GM19035 (cell line): ENCODE measurements at regions not wholly inside any gene's neighbourhood (a gene's known extent, or its start where the extent isn't known, plus 50 kb on each side); places are given as distances from the start of the nearest gene placed in this dataset.
"Not testable (repeated sequence)": the region's sequence is repeated elsewhere in the genome, so short reads cannot be mapped to it uniquely, and the experiment has no call there.

Source experiments
- ATAC-seq: cut with Tn5 transposase; IDR thresholded peaks from one replicate; pipeline ENCODE4 v1.9.1; 2021; ENCODE audit not compliant: unreplicated experiment

- ATAC-seq, result no peak
These were observed 196.2 kb downstream of the C9orf152 start for GRCh38 chr9:110011628-110012320.

GRCh38 chr9:110013064-110013463 lies 194.9 kb downstream of the C9orf152 start:
- ATAC-seq, result no peak

GRCh38 chr9:110015759-110016158 lies 192.2 kb downstream of the C9orf152 start:
- ATAC-seq, result no peak

GRCh38 chr9:110016340-110016739 lies 191.6 kb downstream of the C9orf152 start:
- ATAC-seq, result no peak

- ATAC-seq, result not testable (repeated sequence)
These were observed 187.7 kb downstream of the C9orf152 start for GRCh38 chr9:110020216-110020615.

- peak; percentile 97 for ATAC-seq
These were observed 186.1 kb downstream of the C9orf152 start for GRCh38 chr9:110021891-110022290.

- not testable (repeated sequence) for ATAC-seq
These were observed 184.7 kb downstream of the C9orf152 start for GRCh38 chr9:110023221-110023620.

- no peak for ATAC-seq
These were observed 182.3 kb downstream of the C9orf152 start for GRCh38 chr9:110025551-110026170.

- ATAC-seq, result no peak
These were observed 180.3 kb downstream of the C9orf152 start for GRCh38 chr9:110027671-110028081.

- ATAC-seq, result no peak
These were observed 179.7 kb downstream of the C9orf152 start for GRCh38 chr9:110028271-110028670.

- ATAC-seq, result no peak
These were observed 179.3 kb downstream of the C9orf152 start for GRCh38 chr9:110028676-110029075.

GRCh38 chr9:110029429-110029955 lies 178.5 kb downstream of the C9orf152 start:
- ATAC-seq, result no peak

GRCh38 chr9:110029956-110030480 lies 177.9 kb downstream of the C9orf152 start:
- no peak for ATAC-seq

GRCh38 chr9:110030632-110031031 lies 177.3 kb downstream of the C9orf152 start:
- no peak for ATAC-seq

- ATAC-seq, result no peak
These were observed 176.3 kb downstream of the C9orf152 start for GRCh38 chr9:110031511-110032173.

GRCh38 chr9:110032532-110032931 lies 175.4 kb downstream of the C9orf152 start:
- not testable (repeated sequence) for ATAC-seq

- ATAC-seq, result no peak
These were observed 174.1 kb downstream of the C9orf152 start for GRCh38 chr9:110033869-110034268.

GRCh38 chr9:110036286-110036685 lies 171.7 kb downstream of the C9orf152 start:
- no peak for ATAC-seq

GRCh38 chr9:110040788-110041187 lies 167.2 kb downstream of the C9orf152 start:
- ATAC-seq, result no peak

GRCh38 chr9:110041452-110041851 lies 166.5 kb downstream of the C9orf152 start:
- no peak for ATAC-seq

- peak; percentile 35 for ATAC-seq
These were observed 160.6 kb downstream of the C9orf152 start for GRCh38 chr9:110047232-110047954.
